OCI-LY7 (cell line): ENCODE measurements at regions not wholly inside any gene's neighbourhood (a gene's known extent, or its start where the extent isn't known, plus 50 kb on each side); places are given as distances from the start of the nearest gene placed in this dataset.

ENCODE experiments used
- CTCF ChIP-seq: fragments of 200-600 bp; sonication (generic); conservative IDR thresholded peaks from 2 replicates; pipeline ENCODE4 v1.5.1; 2014; ENCODE audit warnings: mild to moderate bottlenecking, antibody characterized with exemption, low read length, moderate library complexity, mixed read lengths
- EZH2phosphoT487 ChIP-seq: fragments of 200-600 bp; sonication (generic); IDR thresholded peaks from 2 replicates; pipeline ENCODE4 v1.6.1; 2018; ENCODE audit warnings: low read depth, borderline replicate concordance, mild to moderate bottlenecking, mixed run types, antibody characterized with exemption, low read length, moderate library complexity, mixed read lengths

GRCh38 chr1:67496329-67496728 lies 66.1 kb upstream of the SERBP1 start:
- TF ChIP-seq CTCF (no peak), EZH2phosphoT487 (no peak)
